Right cardiac atrium (tissue), 5 donors: ENCODE measurements at regions not wholly inside any gene's neighbourhood (a gene's known extent, or its start where the extent isn't known, plus 50 kb on each side); places are given as distances from the start of the nearest gene placed in this dataset.

ENCODE experiments used
- ATAC-seq, 2 donors: fragments of 200-7000 bp; cut with Tn5 transposase; one replicate each; pipeline versions ENCODE4 v1.8.0 to v1.9.1; 2020; ENCODE audit warnings: moderate library complexity in 2 of 2, mild to moderate bottlenecking in 1 of 2
- DNase-seq, 3 donors: peaks; one replicate each; pipeline ENCODE4 v3.0.0-alpha.2; 2020
- H3K27ac ChIP-seq: one replicate; pipeline ENCODE4 v1.5.1; 2013; ENCODE audit warnings: mild to moderate bottlenecking, low read length, control low read depth, moderate library complexity
- H3K27me3 ChIP-seq: one replicate; pipeline ENCODE4 v1.6.1; 2013; ENCODE audit not compliant: control insufficient read depth, insufficient read depth
- H3K4me1 ChIP-seq: one replicate; pipeline ENCODE4 v1.6.1; 2013; ENCODE audit warnings: low read length; ENCODE audit not compliant: control insufficient read depth, insufficient read depth
- H3K4me3 ChIP-seq: one replicate; pipeline ENCODE4 v1.5.1; 2013; ENCODE audit warnings: low read length, control low read depth
- H3K9me3 ChIP-seq: one replicate; pipeline ENCODE4 v1.6.1; 2013; ENCODE audit warnings: low read length; ENCODE audit not compliant: control insufficient read depth
- WGBS: extraction: QIAGEN DNeasy Blood & Tissue Kit; methylation state at CpG from one replicate; pipeline ENCODE4 v1.1.7; 2013; 5-methylcytosine and 5-hydroxymethylcytosine counted together
- intact Hi-C, 4 donors: fragments of 100-400 bp; cut with DNase I; formaldehyde crosslinking; loops; one replicate each; pipeline versions ENCODE4 v1.11.0 to v1.14.0; 2022 to 2023
- donor health status: healthy with polysubstance abuse.
- donor health status: DM: no; HTN: yes; CAD: no.
- donor health status: DM: no; HTN: no; CAD: no.
- donor health status: DM: no; HTN: yes; CAD: no; lungs with severe emphysema.
- donor health status: DM: yes; HTN: yes; CAD: no.

DNA sequence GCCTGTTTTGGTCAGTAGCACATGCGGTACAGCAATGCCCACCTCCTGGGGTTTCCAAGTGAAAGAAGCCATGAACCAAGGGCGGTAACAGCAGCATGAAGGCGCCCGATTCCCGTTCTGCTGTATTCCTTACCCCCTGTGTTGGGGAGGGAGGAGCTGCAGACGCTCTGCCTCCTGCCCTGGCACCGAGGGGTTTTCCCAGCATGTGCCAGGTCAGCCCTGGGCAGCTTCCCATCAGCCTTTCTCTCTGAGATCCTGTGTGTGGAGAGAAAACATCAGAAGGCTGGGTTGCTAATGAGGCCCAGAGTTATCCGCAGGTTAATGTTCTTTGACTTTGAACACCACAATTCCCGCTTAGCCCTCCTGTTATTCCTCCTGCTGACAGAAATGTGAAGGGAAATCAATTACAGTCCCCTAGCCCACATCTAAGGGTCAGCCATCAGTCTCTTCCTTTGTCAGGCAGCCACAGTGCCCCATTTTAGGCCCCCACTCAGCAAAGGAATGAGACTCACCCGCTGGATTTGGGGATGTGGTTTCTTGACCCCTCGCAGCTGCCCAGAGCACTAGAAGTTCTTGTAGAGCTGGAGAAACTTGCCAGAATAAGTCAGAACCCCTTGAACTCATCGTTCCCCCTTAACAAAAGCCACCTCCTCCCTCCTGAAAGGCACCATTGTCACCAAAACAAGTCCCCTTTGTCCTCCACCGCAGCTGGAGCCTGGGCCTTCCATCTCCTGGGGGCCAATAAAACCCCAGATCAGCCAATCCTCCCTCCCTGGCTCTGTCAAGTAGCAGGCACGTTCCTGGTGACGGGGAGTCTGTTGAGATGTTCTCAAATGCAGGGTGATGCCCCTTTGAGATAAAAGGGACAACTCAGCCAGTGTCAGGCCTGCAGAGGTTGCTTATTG lies 168.5 kb downstream of the KATNIP start:
- Histone ChIP-seq H3K9me3 (no peaks in the 10 kb centered on the region), H3K27me3 (no peaks in the 10 kb centered on the region), H3K4me1 (peaks cover 4% of the 10 kb centered on the region), H3K27ac (no peak overlapping the region), H3K4me3 (no peak overlapping the region)
- intact Hi-C loops: no loop called here
- ATAC-seq: no peak
- WGBS: 78% methylated on average over 15 of the region's 15 CpGs
- DNase-seq: peak in 1 of 3 donors; percentile 40

DNA sequence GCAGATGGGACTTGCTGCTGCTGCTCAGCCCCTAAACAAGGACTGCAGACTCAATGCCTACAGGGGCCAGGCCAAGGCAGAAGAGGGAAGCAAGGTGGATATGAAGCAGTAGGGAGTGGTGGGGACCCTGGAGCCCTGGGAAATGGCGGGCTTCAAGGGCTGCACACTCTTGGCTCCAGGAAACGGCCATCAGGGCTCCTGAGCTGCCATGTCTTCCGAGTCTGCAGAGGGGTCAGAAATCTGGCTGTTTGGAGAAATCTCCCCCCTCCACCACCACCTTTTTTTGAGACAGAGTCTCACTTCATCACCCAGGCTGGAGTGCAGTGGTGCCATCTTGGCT lies 169.1 kb downstream of the KATNIP start:
- intact Hi-C loops: no loop called here
- ATAC-seq (no peak), DNase-seq (no peak)
- 88% methylated on average over 3 of the region's 3 CpGs for WGBS
- no peak overlapping the region for H3K4me3 ChIP-seq
- peaks cover 8% of the 10 kb centered on the region for H3K4me1 ChIP-seq
- H3K27ac ChIP-seq: no peak overlapping the region
- H3K9me3 ChIP-seq: no peaks in the 10 kb centered on the region
- no peaks in the 10 kb centered on the region for H3K27me3 ChIP-seq

DNA sequence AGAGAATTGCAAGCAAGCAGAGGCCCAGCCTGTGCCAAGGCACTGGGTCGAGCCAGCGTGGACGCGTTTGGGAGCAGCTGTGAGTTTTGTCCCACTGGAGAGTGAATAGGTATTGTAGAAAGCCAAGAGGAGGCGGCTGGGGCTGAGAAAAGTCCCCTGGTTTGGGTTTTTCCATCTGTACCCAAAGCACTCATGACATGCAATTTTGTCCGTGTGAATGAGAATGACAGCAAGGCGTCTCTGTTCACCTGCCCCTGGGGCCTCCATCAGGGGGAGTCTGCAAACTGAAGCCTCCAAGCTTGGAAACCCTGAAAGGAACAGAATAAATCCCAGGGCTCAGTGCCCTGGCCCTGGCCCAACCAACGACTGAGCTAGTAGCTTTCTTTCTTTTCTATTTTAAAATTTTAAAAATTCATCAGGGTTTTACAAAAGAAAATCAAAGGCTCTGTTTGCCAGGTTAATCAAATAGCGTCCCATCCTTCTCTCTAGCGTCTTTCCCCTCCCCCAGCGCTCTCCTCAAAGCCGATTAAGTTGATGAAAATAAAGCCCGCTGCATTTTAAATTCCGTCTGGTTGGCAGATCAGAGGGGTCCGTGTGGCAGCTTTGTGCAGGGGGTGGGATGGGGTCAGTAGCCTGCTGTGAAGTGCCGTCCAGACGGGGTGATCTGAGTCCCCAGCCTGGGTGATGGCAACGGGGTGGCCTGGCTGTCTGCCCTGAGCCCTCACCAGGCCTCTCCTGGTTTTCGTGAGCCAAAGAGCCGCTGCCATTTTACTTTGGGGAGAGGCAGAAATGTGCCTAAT lies 171.0 kb downstream of the KATNIP start:
- DNase-seq: peak; percentile 51 to 88 (median 79)
- intact Hi-C loops: no loop called here
- Histone ChIP-seq H3K27ac (peak overlapping the region; percentile 28), H3K27me3 (no peaks in the 10 kb centered on the region), H3K4me3 (no peak overlapping the region), H3K9me3 (no peaks in the 10 kb centered on the region), H3K4me1 (peaks cover 11% of the 10 kb centered on the region)
- ATAC-seq: peak in 1 of 2 donors; percentile 9
- 66% methylated on average over 20 of the region's 20 CpGs for WGBS

DNA sequence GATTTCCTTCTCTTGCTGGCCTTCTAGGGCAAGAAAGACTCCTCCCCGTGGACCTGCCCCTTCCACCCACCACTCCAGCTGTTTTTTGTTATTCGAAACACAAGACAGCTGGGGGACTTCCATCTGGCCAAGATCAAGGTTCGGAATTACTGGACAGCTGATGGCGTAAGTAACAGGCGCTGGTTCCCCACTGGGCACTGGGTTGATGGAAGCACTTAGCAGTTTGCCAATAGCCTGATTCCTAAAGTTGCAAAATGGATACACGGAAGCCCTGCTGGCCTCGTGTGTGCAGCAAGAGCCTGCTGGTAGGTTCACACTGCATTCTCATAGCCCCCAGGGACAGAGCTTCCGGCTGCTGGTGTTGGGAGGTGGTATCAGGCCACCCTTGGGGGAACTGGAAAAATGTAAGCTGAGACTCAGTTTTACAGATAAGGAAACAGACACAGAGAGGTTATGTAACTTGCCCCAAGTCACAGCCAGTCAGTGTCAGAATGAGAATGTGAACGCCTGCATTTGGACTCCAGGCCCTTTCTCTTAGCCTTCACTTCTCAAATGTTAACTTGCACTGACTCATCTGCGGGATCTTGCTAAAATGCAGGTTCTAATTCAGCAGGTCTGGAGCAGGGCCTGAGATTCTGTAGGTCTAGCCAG lies 171.7 kb downstream of the KATNIP start:
- peak; percentile 91 to 92 for ATAC-seq
- intact Hi-C loops: no loop called here
- H3K4me1 ChIP-seq: peaks cover 11% of the 10 kb centered on the region
- H3K4me3 ChIP-seq: no peak overlapping the region
- no peaks in the 10 kb centered on the region for H3K9me3 ChIP-seq
- WGBS: 56% methylated on average over 10 of the region's 10 CpGs
- H3K27ac ChIP-seq: no peak overlapping the region
- H3K27me3 ChIP-seq: no peaks in the 10 kb centered on the region
- DNase-seq: peak; percentile 86 to 93 (median 89)

DNA sequence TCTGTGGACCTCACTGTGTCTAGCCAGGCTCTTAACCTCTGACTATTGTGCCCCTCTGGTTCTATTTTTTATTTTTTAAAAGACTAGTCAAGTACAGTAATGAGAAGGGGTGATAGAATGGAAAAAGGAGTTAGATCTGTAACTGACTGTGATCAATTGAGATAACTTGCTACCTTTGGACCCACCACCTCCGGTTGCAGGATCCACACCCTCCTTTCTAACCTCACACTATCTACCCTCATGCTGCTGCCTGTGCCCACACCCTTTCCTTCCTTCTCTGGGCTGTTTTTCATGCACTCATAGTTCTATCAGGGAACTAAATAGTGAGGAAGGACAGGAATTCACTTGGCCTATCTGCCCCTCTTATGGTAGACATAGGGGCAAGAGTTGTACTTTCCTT lies 172.3 kb downstream of the KATNIP start:
- no peak overlapping the region for H3K4me3 ChIP-seq
- H3K9me3 ChIP-seq: no peaks in the 10 kb centered on the region
- ATAC-seq: no peak
- H3K4me1 ChIP-seq: peaks cover 11% of the 10 kb centered on the region
- 77% methylated on average over 1 of the region's 1 CpG for WGBS
- DNase-seq: no peak
- intact Hi-C loops: no loop called here
- no peak overlapping the region for H3K27ac ChIP-seq
- H3K27me3 ChIP-seq: no peaks in the 10 kb centered on the region

DNA sequence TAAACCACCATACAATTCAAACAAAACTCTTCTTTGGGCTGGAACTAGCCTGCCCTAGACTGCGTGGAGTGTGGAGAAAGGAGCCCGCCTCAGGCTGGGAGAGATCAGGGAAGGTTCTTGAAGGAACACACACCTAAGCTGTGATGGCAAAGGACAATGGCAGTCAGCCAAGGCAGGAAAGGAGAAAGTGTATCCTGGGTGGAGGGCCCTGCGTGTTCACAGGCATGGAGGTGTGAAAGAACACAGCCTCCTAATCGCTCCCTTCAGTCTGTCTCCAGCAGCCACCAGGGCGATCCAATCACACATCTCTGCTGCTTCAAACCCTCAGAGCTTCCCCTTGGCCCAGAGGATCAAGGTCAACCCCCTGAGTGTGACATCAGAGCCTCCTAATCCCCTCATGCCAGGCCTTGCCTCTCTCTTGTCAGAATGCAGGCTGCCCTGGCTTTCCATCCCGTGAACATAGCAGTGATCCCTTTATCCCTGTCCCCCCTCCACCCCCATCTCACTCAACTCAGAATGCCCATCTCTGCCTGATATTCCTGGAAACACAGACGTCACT lies 173.0 kb downstream of the KATNIP start:
- Histone ChIP-seq H3K4me1 (peaks cover 11% of the 10 kb centered on the region), H3K9me3 (no peaks in the 10 kb centered on the region), H3K27me3 (no peaks in the 10 kb centered on the region), H3K4me3 (no peak overlapping the region), H3K27ac (peak overlapping the region; percentile 9)
- intact Hi-C loops: no loop called here
- WGBS: 78% methylated on average over 7 of the region's 7 CpGs
- peak in 1 of 3 donors; percentile 17 for DNase-seq
- ATAC-seq: peak in 1 of 2 donors; percentile 2

DNA sequence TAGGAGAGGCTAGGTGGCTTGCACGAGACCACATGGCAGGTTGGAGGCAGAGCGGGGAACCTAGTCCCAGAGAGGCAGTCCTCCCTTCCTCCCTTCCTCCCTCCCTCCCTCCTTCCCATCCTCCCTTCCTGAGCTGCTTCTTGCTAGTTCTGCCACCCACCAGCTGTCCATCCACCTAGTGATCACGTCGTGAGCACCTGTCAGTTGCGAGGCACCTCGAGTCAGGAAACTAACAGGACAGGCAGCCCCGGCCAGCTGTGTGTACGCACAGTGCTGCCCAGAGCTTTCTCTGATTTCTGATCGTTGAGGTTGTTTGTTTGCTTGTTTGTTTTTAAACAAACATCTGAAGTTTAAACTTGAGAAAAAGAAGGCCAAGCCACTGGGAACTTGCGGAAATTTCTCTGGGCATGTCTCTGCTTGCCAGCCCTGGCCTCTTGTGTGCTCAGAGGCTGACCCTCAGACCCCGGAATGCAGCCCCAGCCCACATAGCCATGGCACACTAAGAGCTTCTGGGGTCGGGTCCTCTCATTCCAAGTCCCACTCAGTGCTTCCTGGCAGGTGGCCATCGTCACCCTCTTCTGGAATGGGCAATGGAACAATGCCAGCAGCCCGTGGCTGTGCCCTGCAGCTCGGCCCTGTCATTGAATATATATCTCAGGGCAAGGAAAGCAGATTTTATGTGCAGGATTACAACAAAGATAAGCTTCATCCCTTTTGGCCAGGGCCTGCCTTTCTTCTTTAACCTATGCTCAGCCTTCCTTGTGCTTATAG lies 174.0 kb downstream of the KATNIP start:
- Histone ChIP-seq H3K4me1 (peaks cover 11% of the 10 kb centered on the region), H3K27me3 (no peaks in the 10 kb centered on the region), H3K27ac (peak overlapping the region; percentile 9), H3K9me3 (no peaks in the 10 kb centered on the region), H3K4me3 (no peak overlapping the region)
- intact Hi-C loops: no loop called here
- DNase-seq (peak; percentile 23 to 69 (median 68)), ATAC-seq (no peak)
- WGBS: 68% methylated on average over 15 of the region's 15 CpGs

DNA sequence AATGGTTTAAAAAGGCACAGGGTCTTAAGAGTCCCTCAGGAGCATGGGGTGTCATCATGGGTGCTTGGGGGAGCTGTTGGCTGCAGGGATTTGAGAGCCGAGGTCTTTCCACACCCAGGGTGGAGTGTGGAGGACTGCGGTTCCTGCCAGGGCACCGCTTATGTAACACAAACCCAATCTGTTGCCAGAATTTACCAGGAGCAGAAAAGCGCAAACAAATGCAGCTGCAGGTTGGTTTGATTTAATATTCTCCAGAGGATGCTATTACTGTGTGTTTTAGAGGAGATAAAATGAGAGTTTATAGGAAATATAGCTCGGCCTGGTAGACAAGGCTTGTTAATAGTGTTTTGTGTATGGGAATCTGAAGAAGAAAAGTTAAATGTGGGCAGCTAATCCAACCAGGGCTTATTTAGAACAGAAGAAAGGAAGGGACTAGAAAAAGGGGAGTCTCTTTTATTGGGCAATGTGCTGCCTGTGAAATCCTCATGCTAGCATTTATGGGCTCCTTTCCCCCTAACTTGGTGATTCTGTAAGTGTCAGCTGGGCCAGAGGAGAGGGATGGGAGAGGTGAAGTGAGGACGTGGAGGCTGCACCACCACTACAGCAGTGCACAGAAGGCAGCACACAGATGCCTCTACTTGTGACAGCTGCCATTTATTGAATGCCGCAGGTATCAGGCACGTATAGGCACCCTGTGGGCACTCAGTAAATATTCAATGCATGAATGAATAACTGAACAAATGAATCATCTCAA lies 174.7 kb downstream of the KATNIP start:
- no peak overlapping the region for H3K4me3 ChIP-seq
- ATAC-seq (peak in 1 of 2 donors; percentile 42), DNase-seq (peak; percentile 33 to 78 (median 71))
- peak overlapping the region; percentile 9 for H3K27ac ChIP-seq
- peaks cover 11% of the 10 kb centered on the region for H3K4me1 ChIP-seq
- no peaks in the 10 kb centered on the region for H3K9me3 ChIP-seq
- whole genome bisulfite sequencing: 58% methylated on average over 8 of the region's 8 CpGs
- no peaks in the 10 kb centered on the region for H3K27me3 ChIP-seq
- intact Hi-C loops: no loop called here

DNA sequence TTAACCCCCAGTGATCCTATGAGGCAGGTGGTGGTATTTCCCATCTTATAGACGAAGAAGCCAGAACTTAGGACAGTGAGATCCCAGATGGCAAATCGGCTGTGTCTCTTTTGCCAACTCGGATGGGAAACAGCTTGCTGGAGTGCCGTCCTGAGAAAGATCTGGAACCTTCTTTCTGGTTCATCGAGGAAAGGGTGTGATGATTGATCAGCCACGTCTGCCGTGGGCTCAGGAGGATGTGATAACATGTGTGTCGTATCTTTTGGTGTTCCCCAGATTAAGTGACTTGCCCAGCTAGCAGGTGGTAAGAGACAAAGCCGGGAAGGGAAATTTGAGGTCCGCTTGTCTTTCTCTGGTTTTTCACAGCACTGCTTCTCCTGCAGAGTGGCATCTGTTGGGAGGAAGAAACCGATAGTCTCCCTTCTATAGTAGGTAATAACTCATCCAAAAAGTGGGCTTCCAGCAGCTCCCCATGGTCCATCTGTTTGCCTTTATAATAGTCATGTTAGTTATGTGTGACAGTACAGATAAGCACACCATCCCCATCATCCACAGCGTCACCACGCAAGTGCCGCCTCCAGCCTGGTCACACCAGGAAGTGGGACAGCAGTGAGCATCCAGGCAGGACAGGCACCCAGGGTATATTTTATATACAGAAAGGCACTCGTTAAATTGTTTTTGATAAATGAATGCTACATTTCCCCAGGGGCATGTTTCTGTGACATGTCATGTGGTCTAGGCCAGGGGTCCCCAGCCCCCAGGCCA lies 175.5 kb downstream of the KATNIP start:
- no peak overlapping the region for H3K4me3 ChIP-seq
- DNase-seq (no peak), ATAC-seq (no peak)
- WGBS: 86% methylated on average over 15 of the region's 15 CpGs
- no peak overlapping the region for H3K27ac ChIP-seq
- intact Hi-C loops: no loop called here
- H3K27me3 ChIP-seq: no peaks in the 10 kb centered on the region
- H3K9me3 ChIP-seq: no peaks in the 10 kb centered on the region
- peaks cover 11% of the 10 kb centered on the region for H3K4me1 ChIP-seq
